K562 (cell line): ENCODE measurements at regions not wholly inside any gene's neighbourhood (a gene's known extent, or its start where the extent isn't known, plus 50 kb on each side); places are given as distances from the start of the nearest gene placed in this dataset.

Experiments
- ATAC-seq: fragments of 200-7000 bp; cut with Tn5 transposase; 3 replicates; pipeline ENCODE4 v1.9.1; 2020; ENCODE audit warnings: moderate library complexity
- BruUV-seq: library from RNA; stranded (reverse); fragments of 400-500 nt; replicated peaks from 2 replicates; lab custom pipeline; 2021; lab: Mats Ljungman, UMichigan
- CTCF ChIA-PET: fragments of 300-600 bp; formaldehyde crosslinking; extraction: SDS; loops from one replicate; lab custom pipeline; 2021; ENCODE audit warnings: low intra/inter-chr PET ratio; lab: Yijun Ruan, JAX
- POLR2A ChIA-PET: fragments of 300-600, 350-650 bp; sonication (Branson Sonifier 250); formaldehyde crosslinking; extraction: SDS; loops from one replicate; lab custom pipeline; 2021; ENCODE audit warnings: antibody characterized with exemption, inconsistent platforms; lab: Yijun Ruan, JAX
- DNase-seq, 4 experiments: peaks; one replicate each; pipeline versions ENCODE4 v3.0.0 to v3.0.0-alpha.2; 2011 to 2018; ENCODE audit warnings: low spot score in 3 of 4, mixed read lengths in 3 of 4; ENCODE audit errors: extremely low read depth in 1 of 4
- FAIRE-seq: peaks from 2 replicates; lab custom pipeline; 2011; peaks lifted over from hg19 to GRCh38; lab: Jason Lieb, UNC
- H2AFZ ChIP-seq: 2 replicates; pipeline ENCODE4 v1.6.0; 2011; ENCODE audit warnings: low read depth, low read length, control low read depth, inconsistent platforms
- H3K27ac ChIP-seq: fragments of 200-600 bp; 3 replicates; pipeline ENCODE4 v1.8.0; 2011; ENCODE audit warnings: low read depth, mild to moderate bottlenecking, control low read depth, inconsistent platforms, low read length, moderate library complexity, mixed read lengths; ENCODE audit errors: extremely low read depth
- H3K27me3 ChIP-seq, 2 experiments: fragments of 300-600 bp in 1 of 2; 2 replicates in 1 of 2; 3 replicates in 1 of 2; pipeline versions ENCODE4 v1.6.0 to v1.8.0; 2011; ENCODE audit warnings: inconsistent platforms in 2 of 2, low read length in 2 of 2, mild to moderate bottlenecking in 1 of 2, mixed read lengths in 1 of 2, moderate library complexity in 1 of 2; ENCODE audit not compliant: control insufficient read depth in 2 of 2, insufficient read depth in 2 of 2
- H3K36me3 ChIP-seq: fragments of 300-600 bp; 3 replicates; pipeline ENCODE4 v1.8.0; 2011; ENCODE audit warnings: mild to moderate bottlenecking, low read length, inconsistent platforms; ENCODE audit not compliant: control insufficient read depth, insufficient read depth
- H3K4me1 ChIP-seq, 2 experiments: fragments of 200-600 bp in 1 of 2; replicated peaks in 1 of 2; 2 replicates in 1 of 2; 3 replicates in 1 of 2; pipeline versions ENCODE4 v1.5.1 to v1.8.0; 2011; ENCODE audit warnings: inconsistent platforms in 2 of 2, low read length in 2 of 2, mild to moderate bottlenecking in 1 of 2, mixed read lengths in 1 of 2, moderate library complexity in 1 of 2; ENCODE audit not compliant: control insufficient read depth in 2 of 2, insufficient read depth in 2 of 2
- H3K4me2 ChIP-seq: 2 replicates; pipeline ENCODE4 v1.6.1; 2011; ENCODE audit warnings: low read length, control low read depth, inconsistent platforms, mixed read lengths; ENCODE audit not compliant: insufficient read depth
- H3K4me3 ChIP-seq: fragments of 200-600 bp; sonication (generic), shearing (Covaris generic); 2 replicates; pipeline ENCODE4 v1.5.1; 2016; ENCODE audit warnings: control low read depth, inconsistent platforms
- H3K79me2 ChIP-seq: fragments of 200-600 bp; 3 replicates; pipeline ENCODE4 v1.8.0; 2011; ENCODE audit warnings: low read length, inconsistent platforms; ENCODE audit not compliant: control insufficient read depth, insufficient read depth
- H3K9ac ChIP-seq, 2 experiments: 2 replicates each; pipeline versions ENCODE4 v1.6.0 to v1.6.1; 2011; ENCODE audit warnings: low read depth in 2 of 2, low read length in 2 of 2, control low read depth in 1 of 2, inconsistent platforms in 1 of 2, mild to moderate bottlenecking in 1 of 2, mixed read lengths in 1 of 2; ENCODE audit not compliant: insufficient read depth in 1 of 2
- H3K9me1 ChIP-seq: one replicate; pipeline ENCODE4 v1.6.0; 2011; ENCODE audit warnings: inconsistent platforms, mild to moderate bottlenecking, low read length, moderate library complexity; ENCODE audit not compliant: control insufficient read depth, insufficient read depth
- H3K9me3 ChIP-seq: replicated peaks from 2 replicates; pipeline ENCODE4 v1.5.1; 2011; ENCODE audit warnings: low read depth, low read length, inconsistent platforms; ENCODE audit not compliant: control insufficient read depth, insufficient read depth
- H4K20me1 ChIP-seq: replicated peaks from 2 replicates; pipeline ENCODE4 v1.6.1; 2011; ENCODE audit warnings: low read length, inconsistent platforms, mixed read lengths; ENCODE audit not compliant: control insufficient read depth, insufficient read depth
- ATF1 ChIP-seq, 2 experiments: fragments of 450-650 bp in 1 of 2; IDR thresholded peaks; 2 replicates each; pipeline ENCODE4 v1.6.1; 2016; ENCODE audit warnings: missing compliant biosample characterization in 1 of 2, missing genetic modification characterization in 1 of 2
- EP300 ChIP-seq: IDR thresholded peaks from 2 replicates; pipeline ENCODE4 v1.6.1; 2012; ENCODE audit warnings: low read length, improper control_type of control experiment
- MITF ChIP-seq: IDR thresholded peaks from 2 replicates; pipeline ENCODE4 v1.6.1; 2014; ENCODE audit warnings: antibody characterized with exemption
- NCOR1 ChIP-seq: fragments of 450-650 bp; IDR thresholded peaks from 2 replicates; pipeline ENCODE4 v1.6.1; 2016; ENCODE audit warnings: mild to moderate bottlenecking, moderate library complexity
- NUFIP1 ChIP-seq: fragments of 450-650 bp; IDR thresholded peaks from 2 replicates; pipeline ENCODE4 v1.6.1; 2018; ENCODE audit not compliant: partially characterized antibody
- TEAD4 ChIP-seq, 2 experiments: sonication (generic) in 1 of 2; formaldehyde crosslinking in 1 of 2; IDR thresholded peaks; 2 replicates each; pipeline versions ENCODE4 v1.6.1 to v1.8.0; 2012 to 2022; ENCODE audit warnings: borderline replicate concordance in 1 of 2, inconsistent platforms in 1 of 2, low read length in 1 of 2, mild to moderate bottlenecking in 1 of 2, missing genetic modification reagents in 1 of 2
- ZBTB2 ChIP-seq: fragments of 450-650 bp; IDR thresholded peaks from 2 replicates; pipeline ENCODE4 v1.6.1; 2016; ENCODE audit warnings: antibody characterized with exemption
- ZBTB49 ChIP-seq: sonication (generic); formaldehyde crosslinking; IDR thresholded peaks from 2 replicates; pipeline ENCODE4 v1.8.0; 2022; ENCODE audit warnings: missing genetic modification reagents, mild to moderate bottlenecking, borderline replicate concordance
- WGBS: fragments of 100-300 bp; shearing (Covaris generic); methylation state at CpG from one replicate; pipeline ENCODE4 v1.1.6; 2016; ENCODE audit warnings: low coverage, mixed read lengths; ENCODE audit not compliant: insufficient coverage; ENCODE audit errors: missing lambda C conversion rate; 5-methylcytosine and 5-hydroxymethylcytosine counted together
- in situ Hi-C: fragments of 300-500 bp; cut with MboI; formaldehyde crosslinking; loops from 4 replicates; pipeline ENCODE4 v1.15.0; 2018; ENCODE audit warnings: inconsistent platforms, mixed read lengths
- intact Hi-C: fragments of 100-400 bp; cut with micrococcal nuclease; formaldehyde crosslinking; loops from 2 replicates; pipeline ENCODE4 v1.14.2; 2022

- TF ChIP-seq MITF (no peak), ZBTB49 (CRISPR knock-in tag) (no peak)
- TF ChIP-seq, all 486 proteins: peak for 0
These were observed 179.2 kb downstream of the PRL start (continued) for GRCh38 chr6:22117631-22118030.

GRCh38 chr6:22119500-22119899 lies 177.3 kb downstream of the PRL start:
- no peak for DNase-seq
- in situ Hi-C loops (no loop called here), intact Hi-C loops (no loop called here)
- no peaks in the 10 kb centered on the region for H4K20me1 ChIP-seq
- no peak overlapping the region for H3K4me3 ChIP-seq
- peaks cover 3 to 4% of the 10 kb centered on the region in 2 experiments; a peak in 3 of 5 replicates for H3K27me3 ChIP-seq
- no peaks in the 10 kb centered on the region for H3K79me2 ChIP-seq
- no TSS peak for BruUV-seq
- no peak overlapping the region for H3K27ac ChIP-seq
- ChIA-PET CTCF (no interaction called here), POLR2A (no interaction called here)
- H3K36me3 ChIP-seq, result no peaks in the 10 kb centered on the region
- no peaks in the 10 kb centered on the region for H3K4me1 ChIP-seq
- WGBS, result 0% methylated on average over 1 of the region's 1 CpG
- no peak overlapping the region for H3K9ac ChIP-seq
- no peak overlapping the region for H2AFZ ChIP-seq
- no peak overlapping the region for H3K4me2 ChIP-seq
- ATAC-seq, result no peak
- H3K9me1 ChIP-seq, result no peaks in the 10 kb centered on the region
- FAIRE-seq, result no peak
- H3K9me3 ChIP-seq, result no peaks in the 10 kb centered on the region
- TF ChIP-seq EP300 (no peak), TEAD4 (IDR thresholded peaks at IDR 0.05; ENCODE audit: low read length) (no peak), TEAD4 (CRISPR knock-in tag; IDR thresholded peaks at IDR 0.05; ENCODE audit: borderline replicate concordance) (no peak), NUFIP1 (no peak), ZBTB2 (no peak), ATF1 (CRISPR knock-in tag; IDR thresholded peaks at IDR 0.05) (no peak), ATF1 (tag; IDR thresholded peaks at IDR 0.05) (no peak), NCOR1 (no peak)
